ENCODE measurements at regions not wholly inside any gene's neighbourhood (a gene's known extent, or its start where the extent isn't known, plus 50 kb on each side); places are given as distances from the start of the nearest gene placed in this dataset.

- TF ChIP-seq CEBPB (IDR thresholded peaks at IDR 0.05; ENCODE audit: low read depth) (no peak), FOSL1 (IDR thresholded peaks at IDR 0.05; ENCODE audit: low read depth) (no peak), CTCF (IDR thresholded peaks at IDR 0.05 in 2 of 3, conservative IDR thresholded peaks at IDR 0.05 in 1 of 3; ENCODE audit: borderline replicate concordance in 1 of 3, insufficient read depth in 1 of 3, low read depth in 2 of 3, low read length in 2 of 3) (no peak), POLR2A (IDR thresholded peaks at IDR 0.05; ENCODE audit: borderline replicate concordance, extremely low read depth, insufficient read depth, insufficient read length) (no peak), SRF (IDR thresholded peaks at IDR 0.05; ENCODE audit: low read depth) (no peak), MAX (IDR thresholded peaks at IDR 0.05) (no peak), POLR2AphosphoS5 (IDR thresholded peaks at IDR 0.05; ENCODE audit: low read depth, low read length) (no peak)
These were observed 161.4 kb upstream of the CDH11 start for GRCh38 chr16:65283181-65283651.
